Caco-2 (cell line): ENCODE measurements at regions not wholly inside any gene's neighbourhood (a gene's known extent, or its start where the extent isn't known, plus 50 kb on each side); places are given as distances from the start of the nearest gene placed in this dataset.

Experiments
- BruUV-seq: library from RNA; stranded (reverse); fragments of 400-500 nt; replicated peaks from 2 replicates; lab custom pipeline; 2021; lab: Mats Ljungman, UMichigan
- CTCF ChIA-PET: fragments of 300-600 bp; sonication (Branson Sonifier 250); formaldehyde crosslinking; loops from one replicate; lab custom pipeline; 2022; ENCODE audit warnings: antibody characterized with exemption; lab: Charles Lee
- POLR2A ChIA-PET: fragments of 300-600 bp; sonication (Branson Sonifier 250); formaldehyde crosslinking; loops from one replicate; lab custom pipeline; 2022; ENCODE audit warnings: antibody characterized with exemption; lab: Charles Lee
- DNase-seq, 2 experiments: peaks; one replicate each; pipeline versions ENCODE4 v3.0.0 to v3.0.0-alpha.2; 2020 to 2022
- H3K27me3 ChIP-seq: replicated peaks from 2 replicates; pipeline ENCODE4 v1.6.0; 2011; ENCODE audit warnings: low read length; ENCODE audit not compliant: control insufficient read depth, insufficient read depth
- H3K36me3 ChIP-seq: 2 replicates; pipeline ENCODE4 v1.5.1; 2011; ENCODE audit warnings: low read length; ENCODE audit not compliant: control insufficient read depth, insufficient read depth
- H3K4me1 ChIP-seq: fragments of 250-450 bp; sonication (Bioruptor Pico); 2 replicates; pipeline ENCODE4 v1.5.1; 2020; ENCODE audit warnings: mild to moderate bottlenecking
- H3K4me3 ChIP-seq: 2 replicates; pipeline ENCODE4 v1.5.1; 2011; ENCODE audit warnings: low read depth, mild to moderate bottlenecking, control low read depth, low read length
- H3K9me3 ChIP-seq: fragments of 250-450 bp; sonication (Bioruptor Pico); 2 replicates; pipeline ENCODE4 v1.5.1; 2020; ENCODE audit warnings: mild to moderate bottlenecking, moderate library complexity
- H3K27ac Mint-ChIP-seq: one replicate; pipeline ENCODE4 v1.8.0; 2022; ENCODE audit warnings: mixed read lengths; ENCODE audit not compliant: unreplicated experiment
- H3K27me3 Mint-ChIP-seq: one replicate; pipeline ENCODE4 v1.8.0; 2022; ENCODE audit warnings: mixed read lengths; ENCODE audit not compliant: insufficient read depth, unreplicated experiment
- H3K36me3 Mint-ChIP-seq: one replicate; pipeline ENCODE4 v1.8.0; 2022; ENCODE audit warnings: mild to moderate bottlenecking, mixed read lengths; ENCODE audit not compliant: insufficient read depth, unreplicated experiment
- H3K4me1 Mint-ChIP-seq: one replicate; pipeline ENCODE4 v1.8.0; 2022; ENCODE audit warnings: low read depth, mixed read lengths; ENCODE audit not compliant: unreplicated experiment
- H3K4me3 Mint-ChIP-seq: one replicate; pipeline ENCODE4 v1.8.0; 2022; ENCODE audit warnings: mild to moderate bottlenecking, moderate library complexity, mixed read lengths; ENCODE audit not compliant: unreplicated experiment
- H3K9me3 Mint-ChIP-seq: one replicate; pipeline ENCODE4 v1.8.0; 2022; ENCODE audit warnings: mixed read lengths; ENCODE audit not compliant: unreplicated experiment
- intact Hi-C: fragments of 100-400 bp; cut with micrococcal nuclease; formaldehyde crosslinking; loops from one replicate; pipeline ENCODE4 v1.10.0; 2022; ENCODE audit not compliant: unreplicated experiment
- TF ChIP-seq, protein P1 (sequence below), 2 experiments: fragments of 200-600 bp in 1 of 2; IDR thresholded peaks; 1 replicate in 1 of 2; 2 replicates in 1 of 2; pipeline versions ENCODE4 v1.5.1 to v1.8.0; 2011 to 2022; ENCODE audit warnings: antibody characterized with exemption in 1 of 2, control low read depth in 1 of 2, inconsistent platforms in 1 of 2, low read depth in 1 of 2, low read length in 1 of 2, mild to moderate bottlenecking in 1 of 2, moderate library complexity in 1 of 2; ENCODE audit not compliant: insufficient read depth in 1 of 2, severe bottlenecking in 1 of 2, unreplicated experiment in 1 of 2

DNA sequence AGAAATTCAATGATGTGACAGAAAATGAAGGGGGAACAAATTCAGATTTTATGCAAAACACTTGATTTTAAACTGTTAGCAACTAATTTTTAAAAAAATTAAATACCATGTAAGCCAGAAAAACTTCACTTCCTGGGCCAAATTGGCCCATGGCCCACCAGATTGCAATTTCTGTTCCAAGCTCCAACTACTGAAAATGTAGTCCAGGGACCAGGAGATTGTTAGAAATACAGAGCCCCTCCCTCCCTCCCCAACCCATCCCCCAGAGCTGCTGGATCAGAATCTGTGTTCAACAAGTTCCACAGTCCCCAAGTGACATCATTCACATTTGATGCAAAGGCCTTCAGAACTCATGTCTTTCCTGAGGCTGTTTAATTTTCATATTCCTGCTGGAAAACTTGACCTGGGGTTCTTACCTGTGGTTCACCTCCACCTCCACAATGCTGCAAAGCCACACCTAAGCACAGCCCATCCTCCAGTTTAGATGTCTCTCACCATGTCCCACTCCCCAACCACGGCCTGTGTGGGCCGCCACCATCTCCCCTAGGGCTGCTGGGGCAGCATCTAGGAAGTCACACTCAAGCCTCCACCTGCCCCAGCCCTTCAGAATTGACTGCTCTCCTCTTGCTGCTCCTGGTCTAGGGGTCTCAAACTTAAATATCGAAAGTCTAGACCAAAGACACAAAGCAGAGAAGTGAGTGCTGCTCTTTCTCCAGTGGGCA lies 482.0 kb downstream of the UQCRFS1 start:
- intact Hi-C loops: no loop called here
- ChIA-PET CTCF (no interaction called here), POLR2A (no interaction called here)
- Histone ChIP-seq H3K27me3 (no peaks in the 10 kb centered on the region), H3K36me3 (no peaks in the 10 kb centered on the region), H3K4me1 (no peaks in the 10 kb centered on the region), H3K4me3 (no peak overlapping the region), H3K9me3 (no peaks in the 10 kb centered on the region)
- TF ChIP-seq, protein P1, sequence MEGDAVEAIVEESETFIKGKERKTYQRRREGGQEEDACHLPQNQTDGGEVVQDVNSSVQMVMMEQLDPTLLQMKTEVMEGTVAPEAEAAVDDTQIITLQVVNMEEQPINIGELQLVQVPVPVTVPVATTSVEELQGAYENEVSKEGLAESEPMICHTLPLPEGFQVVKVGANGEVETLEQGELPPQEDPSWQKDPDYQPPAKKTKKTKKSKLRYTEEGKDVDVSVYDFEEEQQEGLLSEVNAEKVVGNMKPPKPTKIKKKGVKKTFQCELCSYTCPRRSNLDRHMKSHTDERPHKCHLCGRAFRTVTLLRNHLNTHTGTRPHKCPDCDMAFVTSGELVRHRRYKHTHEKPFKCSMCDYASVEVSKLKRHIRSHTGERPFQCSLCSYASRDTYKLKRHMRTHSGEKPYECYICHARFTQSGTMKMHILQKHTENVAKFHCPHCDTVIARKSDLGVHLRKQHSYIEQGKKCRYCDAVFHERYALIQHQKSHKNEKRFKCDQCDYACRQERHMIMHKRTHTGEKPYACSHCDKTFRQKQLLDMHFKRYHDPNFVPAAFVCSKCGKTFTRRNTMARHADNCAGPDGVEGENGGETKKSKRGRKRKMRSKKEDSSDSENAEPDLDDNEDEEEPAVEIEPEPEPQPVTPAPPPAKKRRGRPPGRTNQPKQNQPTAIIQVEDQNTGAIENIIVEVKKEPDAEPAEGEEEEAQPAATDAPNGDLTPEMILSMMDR (IDR thresholded peaks at IDR 0.05; ENCODE audit: insufficient read depth in 1 of 2, low read depth in 1 of 2, low read length in 1 of 2, severe bottlenecking in 1 of 2, unreplicated experiment in 1 of 2): no peak
- BruUV-seq: no TSS peak
- Mint-ChIP-seq H3K27ac (no peak overlapping the region), H3K4me1 (no peaks in the 10 kb centered on the region), H3K36me3 (no peaks in the 10 kb centered on the region), H3K27me3 (no peaks in the 10 kb centered on the region), H3K9me3 (peaks cover 8% of the 10 kb centered on the region), H3K4me3 (no peak overlapping the region)
- no peak for DNase-seq

GRCh38 chr19:28727480-28728159 lies 485.3 kb downstream of the UQCRFS1 start:
- H3K4me1 ChIP-seq: no peaks in the 10 kb centered on the region
- TF ChIP-seq, protein P1 (IDR thresholded peaks at IDR 0.05; ENCODE audit: insufficient read depth in 1 of 2, low read depth in 1 of 2, low read length in 1 of 2, severe bottlenecking in 1 of 2, unreplicated experiment in 1 of 2): no peak
- Mint-ChIP-seq H3K4me3 (no peak overlapping the region), H3K27me3 (no peaks in the 10 kb centered on the region), H3K4me1 (no peaks in the 10 kb centered on the region), H3K27ac (no peak overlapping the region), H3K36me3 (no peaks in the 10 kb centered on the region), H3K9me3 (no peaks in the 10 kb centered on the region)
- no peak for DNase-seq
- ChIA-PET POLR2A (no interaction called here), CTCF (no interaction called here)
- no peaks in the 10 kb centered on the region for H3K36me3 ChIP-seq
- H3K9me3 ChIP-seq: no peaks in the 10 kb centered on the region
- BruUV-seq: no TSS peak
- no peaks in the 10 kb centered on the region for H3K27me3 ChIP-seq
- intact Hi-C loops: no loop called here
- H3K4me3 ChIP-seq: no peak overlapping the region

- intact Hi-C loops: no loop called here
- Mint-ChIP-seq H3K27me3 (no peaks in the 10 kb centered on the region), H3K9me3 (no peaks in the 10 kb centered on the region), H3K4me3 (no peak overlapping the region), H3K4me1 (no peaks in the 10 kb centered on the region), H3K36me3 (no peaks in the 10 kb centered on the region), H3K27ac (no peak overlapping the region)
- Histone ChIP-seq H3K9me3 (no peaks in the 10 kb centered on the region), H3K27me3 (no peaks in the 10 kb centered on the region), H3K4me3 (no peak overlapping the region), H3K36me3 (no peaks in the 10 kb centered on the region), H3K4me1 (no peaks in the 10 kb centered on the region)
- TF ChIP-seq, protein P1 (IDR thresholded peaks at IDR 0.05; ENCODE audit: insufficient read depth in 1 of 2, low read depth in 1 of 2, low read length in 1 of 2, severe bottlenecking in 1 of 2, unreplicated experiment in 1 of 2): no peak
- DNase-seq: no peak
- CTCF ChIA-PET: interaction anchor here (0.5 kb wide), 1 partner anchor 17 kb away, joined by 3 read pairs; no protein-coding TSS in a partner anchor
- POLR2A ChIA-PET: no interaction called here
- BruUV-seq: no TSS peak
Measured at GRCh38 chr19:28726533-28727479, 486.1 kb downstream of the UQCRFS1 start.
